Prostate gland (tissue), 2 donors: ENCODE measurements at regions not wholly inside any gene's neighbourhood (a gene's known extent, or its start where the extent isn't known, plus 50 kb on each side); places are given as distances from the start of the nearest gene placed in this dataset.

Experiments
- DNase-seq: peaks from one replicate; pipeline ENCODE4 v3.0.0-alpha.2; 2019; ENCODE audit warnings: low spot score
- H3K27ac ChIP-seq, 2 donors: fragments of 200-600 bp; sonication (generic); 2 replicates each; pipeline ENCODE4 v1.5.1; 2017 to 2019
- H3K27me3 ChIP-seq: fragments of 200-600 bp; sonication (generic); replicated peaks from 2 replicates; pipeline ENCODE4 v1.5.1; 2019; ENCODE audit not compliant: insufficient read depth
- H3K36me3 ChIP-seq, 2 donors: fragments of 200-600 bp; sonication (generic); 1 replicate in 1 of 2; 2 replicates in 1 of 2; pipeline versions ENCODE4 v1.5.1 to v1.8.1; 2017 to 2019
- H3K4me1 ChIP-seq: fragments of 200-600 bp; sonication (generic); replicated peaks from 2 replicates; pipeline ENCODE4 v1.5.1; 2019
- H3K4me3 ChIP-seq, 2 donors: fragments of 200-600 bp; sonication (generic); 2 replicates each; pipeline ENCODE4 v1.5.1; 2017 to 2019
- H3K9me3 ChIP-seq: fragments of 200-600 bp; sonication (generic); 2 replicates; pipeline ENCODE4 v1.5.1; 2017
- POLR2A ChIP-seq: fragments of 450-650 bp; IDR thresholded peaks from one replicate; pipeline ENCODE4 v1.6.1; 2016; ENCODE audit warnings: antibody characterized with exemption, mild to moderate bottlenecking
- POLR2AphosphoS5 ChIP-seq: sonication (generic); formaldehyde crosslinking; IDR thresholded peaks from one replicate; pipeline ENCODE4 v1.6.1; 2017; ENCODE audit warnings: antibody characterized with exemption
- WGBS: methylation state at CpG from one replicate; pipeline ENCODE4 v1.1.5; 2018; 5-methylcytosine and 5-hydroxymethylcytosine counted together
- intact Hi-C: fragments of 100-400 bp; cut with DNase I; formaldehyde crosslinking; loops from one replicate; pipeline ENCODE4 v1.14.2; 2022
- TF ChIP-seq, protein P1 (sequence below), 4 experiments: fragments of 200-600 bp in 2 of 4; fragments of 450-650 bp in 2 of 4; sonication (generic) in 2 of 4; IDR thresholded peaks; 1 replicate in 3 of 4; 2 replicates in 1 of 4; pipeline ENCODE4 v1.5.1; 2016 to 2019; ENCODE audit warnings: antibody characterized with exemption in 4 of 4, mild to moderate bottlenecking in 2 of 4, moderate library complexity in 2 of 4

DNA sequence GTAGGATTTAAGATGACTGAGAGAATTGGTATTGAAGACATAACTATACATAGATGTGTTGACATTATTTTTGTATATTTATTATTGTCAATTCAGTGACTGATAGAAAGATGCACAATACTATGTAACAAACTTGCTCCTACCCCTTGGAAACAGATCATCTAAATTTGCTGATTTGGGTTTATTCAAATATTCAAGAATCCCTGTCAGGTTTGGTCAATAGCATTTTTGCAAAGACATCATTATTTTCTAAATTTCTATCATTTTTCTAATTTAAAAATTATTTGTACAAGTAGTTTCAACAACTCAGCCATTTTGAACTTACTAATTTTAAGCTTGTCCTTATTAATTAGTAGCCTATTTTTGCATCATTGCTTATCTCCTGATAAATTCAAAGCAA, 1463.4 kb downstream of the SI start:
- TF ChIP-seq POLR2AphosphoS5 (no peak), POLR2A (no peak)
- TF ChIP-seq, protein P1, sequence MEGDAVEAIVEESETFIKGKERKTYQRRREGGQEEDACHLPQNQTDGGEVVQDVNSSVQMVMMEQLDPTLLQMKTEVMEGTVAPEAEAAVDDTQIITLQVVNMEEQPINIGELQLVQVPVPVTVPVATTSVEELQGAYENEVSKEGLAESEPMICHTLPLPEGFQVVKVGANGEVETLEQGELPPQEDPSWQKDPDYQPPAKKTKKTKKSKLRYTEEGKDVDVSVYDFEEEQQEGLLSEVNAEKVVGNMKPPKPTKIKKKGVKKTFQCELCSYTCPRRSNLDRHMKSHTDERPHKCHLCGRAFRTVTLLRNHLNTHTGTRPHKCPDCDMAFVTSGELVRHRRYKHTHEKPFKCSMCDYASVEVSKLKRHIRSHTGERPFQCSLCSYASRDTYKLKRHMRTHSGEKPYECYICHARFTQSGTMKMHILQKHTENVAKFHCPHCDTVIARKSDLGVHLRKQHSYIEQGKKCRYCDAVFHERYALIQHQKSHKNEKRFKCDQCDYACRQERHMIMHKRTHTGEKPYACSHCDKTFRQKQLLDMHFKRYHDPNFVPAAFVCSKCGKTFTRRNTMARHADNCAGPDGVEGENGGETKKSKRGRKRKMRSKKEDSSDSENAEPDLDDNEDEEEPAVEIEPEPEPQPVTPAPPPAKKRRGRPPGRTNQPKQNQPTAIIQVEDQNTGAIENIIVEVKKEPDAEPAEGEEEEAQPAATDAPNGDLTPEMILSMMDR (IDR thresholded peaks at IDR 0.05): no peak
- intact Hi-C loops: no loop called here
- Histone ChIP-seq H3K27ac (no peak overlapping the region), H3K36me3 (no peaks in the 10 kb centered on the region), H3K9me3 (no peaks in the 10 kb centered on the region), H3K4me3 (no peak overlapping the region), H3K4me1 (no peaks in the 10 kb centered on the region), H3K27me3 (no peaks in the 10 kb centered on the region)
- DNase-seq: no peak

DNA sequence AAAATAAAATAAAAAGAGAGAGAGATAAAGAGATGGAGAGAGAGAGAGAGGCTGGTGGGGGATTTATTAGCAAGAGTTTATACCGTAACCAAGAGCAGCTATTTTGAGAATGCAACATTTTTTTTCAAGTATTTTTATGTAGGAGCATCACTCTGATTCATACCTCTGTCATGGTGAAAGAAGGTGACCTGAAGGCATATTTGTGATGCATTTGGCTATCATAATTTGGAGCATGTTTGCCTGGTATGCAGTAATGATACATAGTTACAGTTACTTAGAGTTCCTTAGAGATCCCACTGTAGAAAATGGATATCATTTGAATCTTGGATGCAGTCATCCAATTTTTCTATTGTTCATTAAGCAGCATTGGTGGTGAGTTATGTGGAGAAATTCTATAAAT, 1472.4 kb downstream of the SI start:
- DNase-seq: no peak
- 88% methylated on average over 1 of the region's 1 CpG for WGBS

DNA sequence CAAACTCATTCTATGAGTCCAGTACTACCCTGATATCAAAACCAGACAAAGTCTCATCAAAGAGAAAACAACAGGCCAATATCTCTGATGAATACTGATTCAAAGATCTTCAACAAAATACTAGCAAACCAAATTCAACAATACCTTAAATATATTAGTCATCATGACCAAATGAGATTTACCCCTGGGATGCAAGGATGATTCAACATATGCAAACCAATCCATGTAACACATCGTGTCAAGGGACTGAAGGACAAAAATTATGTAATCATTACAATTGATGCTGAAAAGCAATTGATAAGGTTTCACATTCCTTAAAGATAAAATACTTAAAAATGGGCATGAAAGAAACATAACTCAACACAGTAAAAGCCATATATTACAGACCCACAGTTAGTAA, 1476.9 kb downstream of the SI start:
- DNase-seq: no peak
- Histone ChIP-seq H3K27me3 (no peaks in the 10 kb centered on the region), H3K4me3 (no peak overlapping the region), H3K27ac (no peak overlapping the region), H3K36me3 (no peaks in the 10 kb centered on the region), H3K9me3 (no peaks in the 10 kb centered on the region), H3K4me1 (no peaks in the 10 kb centered on the region)
- intact Hi-C loops: no loop called here
- WGBS: 81% methylated on average over 1 of the region's 1 CpG
- TF ChIP-seq POLR2A (no peak), POLR2AphosphoS5 (no peak)
- TF ChIP-seq, protein P1 (IDR thresholded peaks at IDR 0.05): no peak

More for the DNA sequence above, 1472.4 kb downstream of the SI start:
- intact Hi-C loops: no loop called here
- TF ChIP-seq POLR2A (no peak), POLR2AphosphoS5 (no peak)
- TF ChIP-seq, protein P1 (IDR thresholded peaks at IDR 0.05): no peak
- H3K4me3 ChIP-seq: no peak overlapping the region
- no peaks in the 10 kb centered on the region for H3K36me3 ChIP-seq
- H3K27ac ChIP-seq: no peak overlapping the region
- no peaks in the 10 kb centered on the region for H3K27me3 ChIP-seq
- H3K4me1 ChIP-seq: no peaks in the 10 kb centered on the region
- no peaks in the 10 kb centered on the region for H3K9me3 ChIP-seq

DNA sequence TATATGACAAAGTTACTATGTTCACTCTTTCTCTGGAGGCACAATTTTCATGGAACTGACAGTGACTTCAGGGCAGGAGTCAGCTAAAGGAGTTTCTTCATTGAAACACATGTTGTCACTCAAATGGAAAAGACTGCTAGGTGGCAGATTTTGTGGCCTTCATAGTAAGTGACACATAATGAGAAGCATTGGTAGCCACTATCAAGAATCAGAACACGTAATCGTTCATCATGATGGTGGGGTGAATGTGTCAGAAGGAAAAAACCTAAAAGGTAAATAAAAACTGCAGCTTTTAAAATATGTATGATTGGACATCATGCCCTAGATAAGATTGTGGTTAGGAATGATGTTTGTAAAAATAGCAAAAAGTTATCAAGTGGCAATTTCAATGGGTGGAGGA, 1491.0 kb downstream of the SI start:
- H3K27ac ChIP-seq: no peak overlapping the region
- no peaks in the 10 kb centered on the region for H3K9me3 ChIP-seq
- H3K27me3 ChIP-seq: no peaks in the 10 kb centered on the region
- TF ChIP-seq POLR2A: no peak
- no peak for TF ChIP-seq POLR2AphosphoS5
- TF ChIP-seq, protein P1 (IDR thresholded peaks at IDR 0.05): no peak
- DNase-seq: no peak
- no peaks in the 10 kb centered on the region for H3K4me1 ChIP-seq
- intact Hi-C loops: no loop called here
- no peaks in the 10 kb centered on the region for H3K36me3 ChIP-seq
- no peak overlapping the region for H3K4me3 ChIP-seq
- WGBS: 89% methylated on average over 2 of the region's 2 CpGs

DNA sequence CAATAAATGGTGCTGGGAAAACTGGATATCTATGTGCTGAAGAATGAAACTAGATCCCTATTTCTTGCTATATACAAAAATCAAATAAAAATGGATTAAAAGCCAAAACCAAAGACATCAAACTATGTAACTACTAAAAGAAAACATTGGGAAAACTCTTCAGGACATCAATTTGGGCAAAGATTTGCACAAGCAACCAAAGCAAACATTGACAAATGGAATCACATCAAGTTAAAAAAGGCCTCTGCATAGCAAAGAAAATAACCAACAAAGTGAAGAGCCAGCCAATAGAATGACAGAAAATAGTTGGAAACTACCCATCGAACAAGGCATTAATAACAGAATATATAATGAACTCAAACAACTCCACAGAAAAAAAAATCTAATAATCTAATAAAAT, 1495.3 kb downstream of the SI start:
- H3K4me1 ChIP-seq: no peaks in the 10 kb centered on the region
- H3K27ac ChIP-seq: no peak overlapping the region
- no peaks in the 10 kb centered on the region for H3K9me3 ChIP-seq
- intact Hi-C loops: no loop called here
- H3K36me3 ChIP-seq: no peaks in the 10 kb centered on the region
- DNase-seq: no peak
- 96% methylated on average over 1 of the region's 1 CpG for WGBS
- TF ChIP-seq POLR2AphosphoS5 (no peak), POLR2A (no peak)
- TF ChIP-seq, protein P1 (IDR thresholded peaks at IDR 0.05): no peak
- H3K4me3 ChIP-seq: no peak overlapping the region
- H3K27me3 ChIP-seq: no peaks in the 10 kb centered on the region
